NCI-H2227 (cell line): ENCODE measurements at regions not wholly inside any gene's neighbourhood (a gene's known extent, or its start where the extent isn't known, plus 50 kb on each side); places are given as distances from the start of the nearest gene placed in this dataset.
A peak's percentile ranks its signal among the peaks of the same experiment; 100 is the strongest.
"Not testable (repeated sequence)": the region's sequence is repeated elsewhere in the genome, so short reads cannot be mapped to it uniquely, and the experiment has no call there.

Experiments used
- DNase-seq: peaks from one replicate; lab custom pipeline; 2025; ENCODE audit not compliant: unreplicated experiment; lab: John Stamatoyannopoulos, UW

GRCh38 chr4:54993473-54994026 lies 131.8 kb downstream of the KDR start:
- DNase-seq: not testable (repeated sequence)

GRCh38 chr4:54992266-54992665 lies 133.1 kb downstream of the KDR start:
- DNase-seq: no peak

GRCh38 chr4:54988655-54989054 lies 136.7 kb downstream of the KDR start:
- DNase-seq: no peak

- DNase-seq: no peak
These were observed 139.1 kb downstream of the KDR start for GRCh38 chr4:54986095-54986846.

GRCh38 chr4:54976682-54977081 lies 148.7 kb downstream of the KDR start:
- no peak for DNase-seq

GRCh38 chr4:54976031-54976430 lies 149.4 kb downstream of the KDR start:
- no peak for DNase-seq

GRCh38 chr4:54973784-54974183 lies 151.6 kb downstream of the KDR start:
- DNase-seq: no peak

- peak; percentile 18 for DNase-seq
These were observed 153.9 kb downstream of the KDR start for GRCh38 chr4:54971474-54971950.

- no peak for DNase-seq
These were observed 158.1 kb downstream of the KDR start for GRCh38 chr4:54967289-54967688.

- DNase-seq: no peak
These were observed 163.9 kb downstream of the KDR start for GRCh38 chr4:54961357-54961975.

- DNase-seq: no peak
These were observed 165.7 kb downstream of the KDR start for GRCh38 chr4:54959651-54960116.

GRCh38 chr4:54959131-54959530 lies 166.3 kb downstream of the KDR start:
- DNase-seq: no peak

GRCh38 chr4:54958236-54958635 lies 167.2 kb downstream of the KDR start:
- DNase-seq: no peak

GRCh38 chr4:54954656-54955388 lies 170.6 kb downstream of the KDR start:
- DNase-seq: no peak

GRCh38 chr4:54946741-54947140 lies 178.7 kb downstream of the KDR start:
- no peak for DNase-seq

- no peak for DNase-seq
These were observed 179.6 kb downstream of the KDR start for GRCh38 chr4:54945838-54946237.

GRCh38 chr4:54942721-54943120 lies 182.7 kb downstream of the KDR start:
- DNase-seq: no peak

- no peak for DNase-seq
These were observed 183.3 kb downstream of the KDR start for GRCh38 chr4:54941994-54942552.

- DNase-seq: no peak
These were observed 184.2 kb downstream of the KDR start for GRCh38 chr4:54940996-54941865.

GRCh38 chr4:54937501-54937900 lies 187.9 kb downstream of the KDR start:
- no peak for DNase-seq
